ENCODE measurements at regions not wholly inside any gene's neighbourhood (a gene's known extent, or its start where the extent isn't known, plus 50 kb on each side); places are given as distances from the start of the nearest gene placed in this dataset.

DNA sequence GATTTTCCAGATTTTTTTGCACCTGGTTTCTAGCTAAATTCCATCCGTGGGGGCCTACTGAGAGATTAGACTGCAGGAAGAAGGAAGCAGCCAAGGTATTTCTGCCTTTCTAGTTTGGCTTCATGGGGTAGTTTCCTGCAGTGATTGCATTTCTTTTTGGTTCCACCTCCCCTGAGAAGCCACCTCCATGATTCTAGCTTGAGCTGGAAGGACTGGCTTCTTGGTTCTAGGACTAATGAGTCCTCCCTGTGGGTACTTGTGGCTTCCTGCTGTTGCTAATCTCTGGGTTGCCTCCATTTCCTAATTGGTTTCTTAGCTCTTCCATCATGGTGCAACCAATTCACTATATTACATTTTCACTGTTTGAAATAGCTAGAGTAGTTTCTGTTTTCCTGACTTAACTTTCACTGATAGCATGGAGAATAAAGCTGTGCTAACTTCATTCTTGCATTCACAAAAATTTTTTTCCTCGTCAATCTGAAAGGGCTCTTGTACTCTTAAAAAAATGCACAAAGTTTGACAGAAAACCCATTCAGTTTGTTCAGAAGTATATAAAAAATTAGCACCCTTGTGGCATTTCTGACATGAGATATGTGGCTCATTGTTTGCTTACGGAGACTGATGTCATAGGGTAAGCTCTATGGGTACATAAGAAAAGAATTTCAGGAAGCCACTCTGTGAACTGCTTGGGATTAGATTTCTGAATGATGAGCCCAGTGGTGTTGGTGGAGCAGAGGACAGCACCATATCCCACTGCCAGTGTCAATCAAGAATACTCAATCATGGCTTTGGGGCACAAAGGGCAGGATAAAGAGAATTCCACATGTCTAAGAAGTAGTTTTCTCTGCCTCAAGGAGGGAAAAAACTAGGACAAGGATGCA, 242.8 kb upstream of the RBMS1 start:
- Histone ChIP-seq H3K27me3 (replicated peaks) (no peaks in the 10 kb centered on the region), H3K4me3 (ENCODE audit: low read depth, low read length) (no peak overlapping the region), H3K36me3 (replicated peaks) (no peaks in the 10 kb centered on the region), H3K27ac (peak overlapping the region; percentile 70)
- in situ Hi-C loops (cut with HindIII; ENCODE audit: low pct_ligation_motif_present, low sequenced_read_pairs) = no loop called here
- TF ChIP-seq, protein P1, sequence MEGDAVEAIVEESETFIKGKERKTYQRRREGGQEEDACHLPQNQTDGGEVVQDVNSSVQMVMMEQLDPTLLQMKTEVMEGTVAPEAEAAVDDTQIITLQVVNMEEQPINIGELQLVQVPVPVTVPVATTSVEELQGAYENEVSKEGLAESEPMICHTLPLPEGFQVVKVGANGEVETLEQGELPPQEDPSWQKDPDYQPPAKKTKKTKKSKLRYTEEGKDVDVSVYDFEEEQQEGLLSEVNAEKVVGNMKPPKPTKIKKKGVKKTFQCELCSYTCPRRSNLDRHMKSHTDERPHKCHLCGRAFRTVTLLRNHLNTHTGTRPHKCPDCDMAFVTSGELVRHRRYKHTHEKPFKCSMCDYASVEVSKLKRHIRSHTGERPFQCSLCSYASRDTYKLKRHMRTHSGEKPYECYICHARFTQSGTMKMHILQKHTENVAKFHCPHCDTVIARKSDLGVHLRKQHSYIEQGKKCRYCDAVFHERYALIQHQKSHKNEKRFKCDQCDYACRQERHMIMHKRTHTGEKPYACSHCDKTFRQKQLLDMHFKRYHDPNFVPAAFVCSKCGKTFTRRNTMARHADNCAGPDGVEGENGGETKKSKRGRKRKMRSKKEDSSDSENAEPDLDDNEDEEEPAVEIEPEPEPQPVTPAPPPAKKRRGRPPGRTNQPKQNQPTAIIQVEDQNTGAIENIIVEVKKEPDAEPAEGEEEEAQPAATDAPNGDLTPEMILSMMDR (IDR thresholded peaks at IDR 0.05; ENCODE audit: low read depth, low read length, missing control alignments) = no peak
- DNase-seq = peak; percentile 75

DNA sequence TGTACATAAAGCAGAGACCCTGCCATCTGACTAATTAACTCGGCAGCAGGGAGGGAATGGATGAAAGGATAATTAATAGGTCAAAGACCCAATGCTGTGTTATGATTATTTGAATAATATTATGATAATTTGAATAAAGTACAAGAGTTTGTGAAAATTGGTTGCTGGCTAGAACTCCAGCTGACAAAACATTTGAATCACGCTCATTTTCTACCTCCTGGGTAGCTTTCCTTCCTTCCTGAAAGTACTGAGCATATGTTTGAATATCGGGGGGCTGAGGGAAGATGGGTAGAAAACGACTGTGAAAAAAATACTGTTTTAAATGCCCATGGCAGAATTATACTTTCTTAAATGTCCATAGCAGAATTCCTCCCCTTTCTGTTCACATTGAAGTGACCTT, 243.6 kb upstream of the RBMS1 start:
- DNase-seq = peak; percentile 15
- no peaks in the 10 kb centered on the region for H3K27me3 ChIP-seq (replicated peaks)
- H3K36me3 ChIP-seq (replicated peaks) = no peaks in the 10 kb centered on the region
- H3K27ac ChIP-seq = peak overlapping the region; percentile 70
- TF ChIP-seq, protein P1 (IDR thresholded peaks at IDR 0.05; ENCODE audit: low read depth, low read length, missing control alignments) = no peak
- H3K4me3 ChIP-seq (ENCODE audit: low read depth, low read length) = no peak overlapping the region
- in situ Hi-C loops (cut with HindIII; ENCODE audit: low pct_ligation_motif_present, low sequenced_read_pairs) = no loop called here

DNA sequence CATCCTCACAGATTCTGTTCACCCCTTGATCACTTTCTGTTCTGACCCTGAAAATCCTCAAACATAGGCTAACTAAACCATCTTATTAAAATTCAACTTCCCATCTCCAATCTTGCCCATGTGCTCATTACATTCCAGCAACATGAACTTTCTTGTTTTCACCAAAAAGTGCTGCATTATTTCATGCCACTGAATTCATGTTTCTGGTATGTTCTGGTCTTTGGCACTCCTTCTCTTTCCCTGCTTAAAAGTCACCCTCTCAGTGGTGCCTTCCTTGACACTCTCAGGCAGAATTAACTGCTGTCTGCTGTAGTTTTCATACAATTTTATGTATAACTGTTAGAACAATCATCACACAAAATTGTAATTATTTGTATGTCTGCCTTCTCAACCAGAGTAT, 247.7 kb upstream of the RBMS1 start:
- in situ Hi-C loops (cut with HindIII; ENCODE audit: low pct_ligation_motif_present, low sequenced_read_pairs) = no loop called here
- no peaks in the 10 kb centered on the region for H3K27me3 ChIP-seq (replicated peaks)
- no peak overlapping the region for H3K4me3 ChIP-seq (ENCODE audit: low read depth, low read length)
- DNase-seq = no peak
- no peaks in the 10 kb centered on the region for H3K36me3 ChIP-seq (replicated peaks)
- TF ChIP-seq, protein P1 (IDR thresholded peaks at IDR 0.05; ENCODE audit: low read depth, low read length, missing control alignments) = no peak
- no peak overlapping the region for H3K27ac ChIP-seq

DNA sequence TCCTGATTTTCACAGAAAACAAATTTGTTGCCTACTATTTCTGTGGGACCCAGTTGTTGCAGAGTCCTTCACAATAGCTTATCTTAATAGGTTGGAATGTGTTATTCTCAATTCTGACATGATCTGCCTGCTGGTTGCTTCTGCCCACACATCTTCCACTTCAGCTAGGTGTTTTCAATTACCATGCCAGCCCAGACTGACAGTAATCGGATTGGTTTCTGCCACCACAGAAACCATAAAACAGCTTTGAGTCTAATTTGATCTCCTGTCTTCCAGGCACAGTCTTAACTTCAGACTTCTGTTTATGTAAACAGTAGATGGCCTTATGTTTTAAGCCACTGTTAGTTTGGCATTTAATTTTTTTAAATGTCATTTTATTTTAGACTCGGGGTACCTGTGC, 248.2 kb upstream of the RBMS1 start:
- Histone ChIP-seq H3K36me3 (replicated peaks) (no peaks in the 10 kb centered on the region), H3K27me3 (replicated peaks) (no peaks in the 10 kb centered on the region), H3K27ac (no peak overlapping the region), H3K4me3 (ENCODE audit: low read depth, low read length) (no peak overlapping the region)
- in situ Hi-C loops (cut with HindIII; ENCODE audit: low pct_ligation_motif_present, low sequenced_read_pairs) = no loop called here
- no peak for DNase-seq
- TF ChIP-seq, protein P1 (IDR thresholded peaks at IDR 0.05; ENCODE audit: low read depth, low read length, missing control alignments) = no peak

DNA sequence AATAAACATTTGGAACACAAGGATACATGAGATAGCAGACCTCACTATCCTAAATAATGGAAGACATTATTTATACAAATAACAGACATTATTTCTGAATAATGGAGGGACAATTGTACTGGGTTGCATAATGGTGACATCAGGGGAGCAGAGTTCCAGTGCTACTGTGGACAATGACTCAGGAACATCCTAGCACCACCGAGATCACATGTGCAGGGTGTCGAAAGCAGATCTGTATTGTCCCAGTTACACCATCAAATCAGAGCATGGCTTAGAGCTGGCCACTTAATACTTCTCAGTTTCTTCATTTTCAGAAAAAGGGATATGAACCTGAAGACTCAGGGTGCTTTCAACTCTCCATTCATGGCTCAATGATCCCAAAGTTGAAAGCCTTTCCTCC, 249.1 kb upstream of the RBMS1 start:
- in situ Hi-C loops (cut with HindIII; ENCODE audit: low pct_ligation_motif_present, low sequenced_read_pairs) = no loop called here
- Histone ChIP-seq H3K27me3 (replicated peaks) (no peaks in the 10 kb centered on the region), H3K36me3 (replicated peaks) (no peaks in the 10 kb centered on the region), H3K4me3 (ENCODE audit: low read depth, low read length) (no peak overlapping the region), H3K27ac (no peak overlapping the region)
- TF ChIP-seq, protein P1 (IDR thresholded peaks at IDR 0.05; ENCODE audit: low read depth, low read length, missing control alignments) = no peak
- DNase-seq = no peak
